Left renal cortex interstitium (tissue), 4 donors: ENCODE measurements at regions not wholly inside any gene's neighbourhood (a gene's known extent, or its start where the extent isn't known, plus 50 kb on each side); places are given as distances from the start of the nearest gene placed in this dataset.

Experiments used
- DNase-seq, 4 donors: peaks; one replicate each; pipeline ENCODE4 v3.0.0-alpha.2; 2013; ENCODE audit warnings: low read depth in 4 of 4, low spot score in 2 of 4, missing footprints in 1 of 4

DNA sequence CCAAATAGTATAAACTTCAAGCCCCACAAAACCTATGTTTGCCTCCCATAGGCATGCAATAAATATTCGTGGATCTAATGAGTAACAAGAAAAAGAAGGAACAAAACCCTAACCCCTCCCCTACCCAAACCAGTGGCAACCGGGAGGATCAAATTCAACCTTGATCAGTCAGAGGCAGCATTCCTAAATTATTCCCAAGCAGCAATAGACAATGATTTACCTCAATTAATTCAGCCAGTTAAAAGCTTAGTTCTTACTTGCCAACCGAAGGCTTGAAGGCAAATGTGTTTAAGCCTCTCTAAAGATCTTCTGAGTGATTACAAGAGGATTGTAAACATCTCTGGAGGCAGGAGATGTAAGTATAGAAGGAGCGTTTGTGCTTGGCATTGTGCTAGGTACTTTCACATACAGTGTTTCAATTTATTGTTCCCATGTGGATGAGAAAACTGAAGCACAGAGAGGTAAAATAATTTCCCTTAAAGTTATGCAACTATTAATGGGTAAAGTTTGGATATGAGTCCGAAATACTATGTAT lies 197.7 kb downstream of the MTX2 start:
- no peak for DNase-seq

DNA sequence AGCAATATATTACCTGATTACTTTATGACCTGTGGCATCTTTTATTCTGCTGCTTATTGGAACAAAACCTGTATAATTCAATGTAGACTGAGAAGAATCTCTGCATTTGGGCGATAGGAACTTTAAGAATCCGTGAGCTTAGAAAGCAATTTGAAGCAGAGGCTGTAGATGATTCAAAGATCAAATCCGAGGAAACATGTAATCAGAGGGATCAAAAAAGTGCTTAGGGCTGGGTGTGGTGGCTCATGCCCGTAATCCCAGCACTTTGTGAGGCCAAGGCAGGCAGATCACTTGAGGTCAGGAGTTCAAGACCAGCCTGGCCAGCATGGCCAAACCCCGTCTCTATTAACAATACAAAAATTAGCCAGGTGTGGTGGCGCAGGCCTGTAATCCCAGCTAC lies 198.4 kb downstream of the MTX2 start:
- DNase-seq: no peak

DNA sequence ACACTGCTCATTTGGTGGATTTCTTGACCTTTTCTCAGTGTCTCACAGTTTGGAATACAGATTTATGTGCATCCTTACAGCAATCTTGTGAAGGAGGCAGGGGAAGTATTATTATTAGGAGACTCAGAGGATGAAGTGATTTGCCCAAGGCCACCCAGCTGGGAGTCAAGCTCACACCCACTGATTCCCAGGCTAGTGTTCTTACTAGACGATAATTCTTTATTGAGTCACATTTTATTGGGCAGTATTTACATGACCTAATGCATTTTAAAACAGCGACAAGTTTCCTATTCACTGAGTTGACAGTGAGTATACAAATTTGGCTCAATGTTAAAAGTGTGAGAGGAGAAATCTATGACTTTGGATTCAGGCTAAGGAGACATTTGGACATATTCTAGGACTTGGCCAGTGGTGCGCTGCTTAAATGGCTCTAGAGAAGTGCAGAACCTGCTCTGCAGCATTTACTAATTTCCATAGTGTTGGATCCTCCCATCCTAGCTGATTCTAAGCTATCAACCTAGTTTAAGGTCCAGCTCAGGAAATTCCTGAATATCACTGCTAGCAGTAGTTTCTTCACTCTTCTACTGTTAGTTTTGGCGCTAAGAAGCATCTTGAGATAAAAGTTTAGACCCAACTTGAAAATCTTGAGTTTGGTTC lies 199.3 kb downstream of the MTX2 start:
- no peak for DNase-seq

DNA sequence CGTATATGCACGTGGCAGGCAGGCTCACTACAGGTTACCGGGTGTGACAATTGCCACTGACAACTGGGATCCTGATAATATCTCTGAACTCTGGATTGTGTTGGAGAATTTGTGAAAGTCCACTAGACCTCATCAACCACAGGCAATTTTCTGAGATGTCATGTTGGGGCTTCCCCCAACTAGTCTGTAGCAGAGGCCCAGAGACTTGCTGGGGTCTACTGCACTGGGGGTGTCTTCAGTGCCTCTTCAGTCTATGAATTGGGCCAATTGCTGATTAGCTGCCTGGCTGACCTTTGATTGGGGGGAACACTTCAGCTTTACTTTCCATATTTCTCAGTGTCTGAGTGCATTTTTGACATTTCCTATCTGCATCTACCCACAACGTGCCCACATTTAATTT lies 201.5 kb downstream of the MTX2 start:
- no peak for DNase-seq

DNA sequence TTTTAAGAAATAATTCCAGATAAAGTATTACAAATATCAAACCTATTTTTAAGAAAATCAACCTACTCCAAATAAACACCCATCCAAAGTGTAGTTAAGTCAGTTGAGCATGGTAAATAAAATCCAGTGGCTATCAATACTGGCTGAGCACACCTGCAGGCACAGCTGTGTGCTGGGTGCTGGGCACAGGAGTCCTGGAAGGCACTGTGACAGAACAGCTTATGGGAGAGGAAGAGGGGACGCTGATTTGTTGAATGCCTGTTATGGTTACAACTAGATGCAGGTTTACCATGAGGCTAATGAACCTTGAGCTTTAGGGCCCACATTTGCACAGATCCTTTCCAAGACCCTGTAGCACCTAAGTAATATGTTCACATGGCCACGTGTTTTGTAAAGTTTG lies 202.7 kb downstream of the MTX2 start:
- no peak for DNase-seq

DNA sequence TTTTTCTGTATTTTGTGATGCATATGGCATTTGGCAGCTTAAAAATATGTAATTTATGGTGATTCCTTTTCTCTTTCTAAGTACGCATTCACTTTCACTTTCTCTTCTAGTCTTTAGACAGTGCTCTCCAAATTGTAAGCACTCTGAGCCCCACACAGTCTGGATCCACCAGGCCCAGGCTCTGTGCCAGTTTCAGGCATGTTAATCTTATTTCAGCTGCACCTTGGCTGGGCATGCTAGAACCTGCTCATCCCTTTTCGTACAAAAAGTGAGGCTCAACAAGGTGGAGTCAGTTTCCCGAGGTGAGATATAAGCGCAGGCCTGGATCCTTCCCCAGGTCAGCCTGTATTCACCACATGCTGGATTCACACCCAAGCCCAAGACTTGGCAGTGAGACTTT lies 203.9 kb downstream of the MTX2 start:
- DNase-seq: no peak

GRCh38 chr2:176473851-176474250 lies 204.6 kb downstream of the MTX2 start:
- no peak for DNase-seq

- DNase-seq: no peak
These were observed 208.1 kb downstream of the MTX2 start for GRCh38 chr2:176477336-176477735.

- DNase-seq: no peak
These were observed 210.7 kb downstream of the MTX2 start for GRCh38 chr2:176479961-176480360.

- DNase-seq: no peak
These were observed 212.9 kb downstream of the MTX2 start for GRCh38 chr2:176482107-176482506.

DNA sequence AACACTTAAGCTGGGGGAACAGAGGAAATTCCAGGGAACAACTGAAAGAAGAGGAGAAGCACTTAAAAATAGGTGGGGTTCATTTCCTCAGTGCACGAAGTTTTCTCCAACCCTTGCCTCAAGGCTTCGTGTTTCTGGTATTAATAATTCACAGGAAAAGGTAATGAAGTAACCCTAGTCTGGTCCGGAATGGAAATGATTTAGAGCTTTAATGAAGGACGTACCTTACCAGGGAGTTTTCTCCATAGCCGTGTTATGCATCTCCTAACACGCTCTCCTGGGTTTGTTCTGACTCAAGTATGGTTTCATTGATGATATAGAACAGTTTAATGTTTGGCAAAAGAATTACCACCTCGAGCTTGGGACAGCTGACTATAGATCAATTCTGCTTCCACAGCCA lies 214.2 kb downstream of the MTX2 start:
- no peak for DNase-seq

DNA sequence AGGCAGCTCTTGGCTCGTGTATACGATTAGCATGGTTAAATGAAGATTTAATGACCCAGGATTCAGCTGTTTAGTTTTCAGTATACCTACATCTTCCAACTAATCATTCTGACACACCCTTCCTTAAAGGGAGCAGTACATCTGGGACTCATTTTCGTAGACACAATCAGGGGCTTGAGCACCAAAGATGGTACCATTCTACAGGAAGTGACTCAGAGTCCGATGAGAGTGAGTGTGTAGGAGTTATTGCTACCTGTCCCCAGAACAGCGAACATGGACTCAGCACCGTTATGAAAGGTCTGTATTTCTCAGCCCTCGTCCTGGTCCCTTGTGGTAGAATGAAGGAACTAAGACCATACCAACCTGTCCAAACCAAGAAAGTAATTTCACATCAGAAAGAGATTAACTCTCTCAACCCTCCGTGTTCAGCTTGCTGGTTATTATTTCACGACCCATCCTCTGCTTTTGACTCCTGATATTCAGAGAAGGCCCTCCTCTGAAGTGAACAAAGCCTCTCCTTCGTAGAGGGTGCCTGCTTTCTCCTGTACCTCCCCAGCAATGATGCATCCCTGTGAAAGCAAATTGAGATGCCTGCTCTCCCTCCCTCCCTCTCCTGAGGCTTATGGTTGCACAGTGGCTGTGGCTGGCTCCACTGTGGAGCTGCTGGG lies 214.8 kb downstream of the MTX2 start:
- DNase-seq: no peak

- no peak for DNase-seq
These were observed 215.6 kb downstream of the MTX2 start for GRCh38 chr2:176484838-176485237.

DNA sequence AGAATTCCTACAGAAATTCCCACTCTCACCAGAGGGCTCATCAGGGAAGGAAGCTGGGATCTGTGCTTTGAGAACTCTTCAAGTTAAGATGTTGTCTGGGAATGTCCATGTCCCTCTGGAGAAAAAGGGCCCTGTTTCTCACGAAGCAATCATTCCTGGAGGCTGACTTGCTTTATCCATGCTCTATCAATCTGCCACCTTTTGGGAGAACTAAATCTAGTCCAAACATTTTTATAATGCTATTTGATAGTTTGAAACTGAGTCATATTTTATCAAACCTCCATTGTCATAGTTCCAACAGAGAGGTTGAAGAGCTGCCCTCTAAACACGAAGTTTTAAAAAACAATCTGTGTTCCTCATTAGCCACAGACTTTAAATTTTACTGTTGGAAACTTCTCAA lies 219.2 kb downstream of the MTX2 start:
- no peak for DNase-seq

- DNase-seq: peak in 2 of 4 donors; percentile 39 to 50
These were observed 221.0 kb downstream of the MTX2 start for GRCh38 chr2:176490061-176490861.

GRCh38 chr2:176491172-176491904 lies 222.1 kb downstream of the MTX2 start:
- no peak for DNase-seq

DNA sequence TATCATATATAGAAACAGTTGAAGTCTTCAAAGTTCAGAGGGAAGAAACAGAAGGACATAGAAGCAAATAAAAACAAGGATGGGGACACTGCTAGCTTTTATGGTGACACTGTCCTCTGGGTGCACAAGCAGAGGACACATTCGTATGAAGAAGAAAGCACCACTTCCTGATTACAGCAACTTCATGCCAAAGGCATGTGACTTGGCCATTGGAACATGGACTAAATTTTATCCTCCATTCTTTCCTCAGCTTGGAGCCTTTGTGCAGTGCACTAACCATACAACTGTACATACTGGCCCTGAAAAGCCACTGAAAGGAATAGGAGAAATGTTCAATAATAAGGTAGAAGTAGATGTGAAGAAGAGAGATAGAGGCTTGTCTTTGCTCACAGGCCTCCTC lies 223.3 kb downstream of the MTX2 start:
- DNase-seq: no peak

DNA sequence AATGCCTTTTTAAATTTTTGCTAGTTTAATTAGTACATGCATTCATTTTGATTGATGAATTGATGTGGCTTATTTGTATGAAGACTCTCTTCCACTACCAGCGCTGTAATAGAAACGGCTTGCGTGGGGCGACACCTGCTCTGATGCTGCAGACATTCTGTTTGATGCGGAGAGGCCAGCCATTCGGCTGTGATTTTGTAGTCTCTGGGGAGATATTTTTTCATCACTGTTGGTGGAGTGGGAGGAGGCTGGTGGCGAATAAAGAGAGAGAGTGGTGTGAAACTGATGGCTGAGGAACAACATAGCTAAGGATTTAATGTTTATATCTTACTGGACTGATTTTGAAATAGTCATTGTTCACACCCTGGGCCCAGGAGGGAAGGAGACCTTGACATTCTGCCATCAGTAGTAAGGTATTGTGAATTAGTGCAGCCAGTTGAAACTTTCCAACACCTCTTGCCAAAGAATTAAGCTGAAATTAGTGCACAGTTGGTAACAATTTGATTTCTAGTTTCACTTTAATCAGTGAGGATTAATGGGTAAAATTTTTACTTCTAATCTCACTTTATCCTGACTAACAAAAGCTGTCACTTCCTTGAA lies 224.1 kb downstream of the MTX2 start:
- DNase-seq: no peak

- DNase-seq: no peak
These were observed 224.7 kb downstream of the MTX2 start for GRCh38 chr2:176493909-176494308.

GRCh38 chr2:176494949-176495353 lies 225.7 kb downstream of the MTX2 start:
- no peak for DNase-seq
